BLaER1 (cell line): ENCODE measurements at regions not wholly inside any gene's neighbourhood (a gene's known extent, or its start where the extent isn't known, plus 50 kb on each side); places are given as distances from the start of the nearest gene placed in this dataset.

Experiments
- H3K27ac ChIP-seq: shearing (Covaris generic); formaldehyde crosslinking; 2 replicates; pipeline ENCODE4 v1.8.1; 2022
- H3K27me3 ChIP-seq: shearing (Covaris generic); formaldehyde crosslinking; 2 replicates; pipeline ENCODE4 v1.8.1; 2022
- H3K36me3 ChIP-seq: shearing (Covaris generic); formaldehyde crosslinking; 2 replicates; pipeline ENCODE4 v1.8.1; 2022
- H3K4me1 ChIP-seq: shearing (Covaris generic); formaldehyde crosslinking; 2 replicates; pipeline ENCODE4 v1.8.1; 2022
- H3K4me2 ChIP-seq: shearing (Covaris generic); formaldehyde crosslinking; 2 replicates; pipeline ENCODE4 v1.8.1; 2022
- H3K4me3 ChIP-seq: shearing (Covaris generic); formaldehyde crosslinking; 2 replicates; pipeline ENCODE4 v1.8.1; 2022
- H3K9ac ChIP-seq: shearing (Covaris generic); formaldehyde crosslinking; 2 replicates; pipeline ENCODE4 v1.8.1; 2022
- H3K9me3 ChIP-seq: shearing (Covaris generic); formaldehyde crosslinking; 2 replicates; pipeline ENCODE4 v1.8.1; 2022
- H4K20me1 ChIP-seq: shearing (Covaris generic); formaldehyde crosslinking; 2 replicates; pipeline ENCODE4 v1.8.1; 2022
- Cebpa-rat ChIP-seq: shearing (Covaris generic); IDR thresholded peaks from 2 replicates; pipeline ENCODE4 v1.8.1; 2022

GRCh38 chr14:89638891-89639290 lies 221.9 kb upstream of the FOXN3 start:
- Histone ChIP-seq H3K4me2 (no peak overlapping the region), H3K9ac (no peak overlapping the region), H3K9me3 (0 out of 2 replicates have a peak, but pooled peaks cover 12% of the 10 kb centered on the region), H3K36me3 (no peaks in the 10 kb centered on the region), H3K4me1 (0 out of 2 replicates have a peak, but pooled peaks cover 4% of the 10 kb centered on the region), H3K27me3 (no peaks in the 10 kb centered on the region), H3K4me3 (no peak overlapping the region), H3K27ac (no peak overlapping the region), H4K20me1 (no peaks in the 10 kb centered on the region)
- TF ChIP-seq Cebpa-rat, result no peak

- no peaks in the 10 kb centered on the region for H4K20me1 ChIP-seq
- H3K4me1 ChIP-seq, result no peaks in the 10 kb centered on the region
- no peak overlapping the region for H3K27ac ChIP-seq
- H3K9ac ChIP-seq, result no peak overlapping the region
- no peaks in the 10 kb centered on the region for H3K36me3 ChIP-seq
- H3K27me3 ChIP-seq, result no peaks in the 10 kb centered on the region
- peaks cover 18% of the 10 kb centered on the region; the same call in 1 of the 2 replicates for H3K9me3 ChIP-seq
- H3K4me3 ChIP-seq, result no peak overlapping the region
- H3K4me2 ChIP-seq, result no peak overlapping the region
- TF ChIP-seq Cebpa-rat, result no peak
Measured at GRCh38 chr14:89637581-89637980, 220.5 kb upstream of the FOXN3 start.

GRCh38 chr14:89635615-89636014 lies 218.6 kb upstream of the FOXN3 start:
- TF ChIP-seq Cebpa-rat, result no peak
- Histone ChIP-seq H3K27me3 (no peaks in the 10 kb centered on the region), H3K4me3 (no peak overlapping the region), H3K4me2 (no peak overlapping the region), H3K36me3 (no peaks in the 10 kb centered on the region), H3K9ac (no peak overlapping the region), H3K4me1 (peaks cover 5% of the 10 kb centered on the region), H4K20me1 (no peaks in the 10 kb centered on the region), H3K9me3 (peaks cover 21% of the 10 kb centered on the region; the same call in 1 of the 2 replicates), H3K27ac (no peak overlapping the region)

- Histone ChIP-seq H3K9me3 (peaks cover 15% of the 10 kb centered on the region; the same call in 1 of the 2 replicates), H3K27ac (no peak overlapping the region), H3K27me3 (no peaks in the 10 kb centered on the region), H3K9ac (no peak overlapping the region), H3K4me3 (no peak overlapping the region), H4K20me1 (no peaks in the 10 kb centered on the region), H3K4me1 (peaks cover 10% of the 10 kb centered on the region), H3K4me2 (no peak overlapping the region), H3K36me3 (no peaks in the 10 kb centered on the region)
- no peak for TF ChIP-seq Cebpa-rat
Measured at GRCh38 chr14:89634037-89634436, 217.0 kb upstream of the FOXN3 start.

GRCh38 chr14:89630101-89630829 lies 213.2 kb upstream of the FOXN3 start:
- H3K36me3 ChIP-seq, result no peaks in the 10 kb centered on the region
- no peak for TF ChIP-seq Cebpa-rat
- H3K4me1 ChIP-seq, result peaks cover 37% of the 10 kb centered on the region
- H3K4me2 ChIP-seq, result peak overlapping the region; percentile 52
- no peak overlapping the region for H3K9ac ChIP-seq
- peaks cover 24% of the 10 kb centered on the region for H3K9me3 ChIP-seq
- no peaks in the 10 kb centered on the region for H4K20me1 ChIP-seq
- H3K27me3 ChIP-seq, result no peaks in the 10 kb centered on the region
- no peak overlapping the region for H3K4me3 ChIP-seq
- no peak overlapping the region for H3K27ac ChIP-seq

- no peak overlapping the region for H3K27ac ChIP-seq
- no peak overlapping the region for H3K4me3 ChIP-seq
- no peak overlapping the region for H3K4me2 ChIP-seq
- H4K20me1 ChIP-seq, result no peaks in the 10 kb centered on the region
- peaks cover 25% of the 10 kb centered on the region for H3K9me3 ChIP-seq
- H3K9ac ChIP-seq, result no peak overlapping the region
- TF ChIP-seq Cebpa-rat, result no peak
- H3K4me1 ChIP-seq, result peaks cover 37% of the 10 kb centered on the region
- H3K36me3 ChIP-seq, result no peaks in the 10 kb centered on the region
- no peaks in the 10 kb centered on the region for H3K27me3 ChIP-seq
Measured at GRCh38 chr14:89629383-89629782, 212.3 kb upstream of the FOXN3 start.

- Histone ChIP-seq H3K9ac (no peak overlapping the region), H4K20me1 (no peaks in the 10 kb centered on the region), H3K27me3 (no peaks in the 10 kb centered on the region), H3K4me1 (peaks cover 37% of the 10 kb centered on the region), H3K4me3 (no peak overlapping the region), H3K36me3 (no peaks in the 10 kb centered on the region), H3K9me3 (peaks cover 25% of the 10 kb centered on the region), H3K27ac (no peak overlapping the region), H3K4me2 (peak overlapping the region; percentile 52)
- no peak for TF ChIP-seq Cebpa-rat
Measured at GRCh38 chr14:89628521-89628920, 211.5 kb upstream of the FOXN3 start.

- no peaks in the 10 kb centered on the region for H4K20me1 ChIP-seq
- peaks cover 15% of the 10 kb centered on the region for H3K9me3 ChIP-seq
- H3K9ac ChIP-seq, result no peak overlapping the region
- H3K4me2 ChIP-seq, result no peak overlapping the region; the same call in 1 of the 2 replicates
- TF ChIP-seq Cebpa-rat, result no peak
- no peak overlapping the region for H3K27ac ChIP-seq
- H3K4me3 ChIP-seq, result no peak overlapping the region
- peaks cover 38% of the 10 kb centered on the region for H3K4me1 ChIP-seq
- H3K36me3 ChIP-seq, result no peaks in the 10 kb centered on the region
- no peaks in the 10 kb centered on the region for H3K27me3 ChIP-seq
Measured at GRCh38 chr14:89626233-89626806, 209.3 kb upstream of the FOXN3 start.

- H3K4me3 ChIP-seq, result no peak overlapping the region
- H3K36me3 ChIP-seq, result no peaks in the 10 kb centered on the region
- no peak for TF ChIP-seq Cebpa-rat
- no peak overlapping the region for H3K9ac ChIP-seq
- H3K4me2 ChIP-seq, result no peak overlapping the region
- H4K20me1 ChIP-seq, result no peaks in the 10 kb centered on the region
- peaks cover 40% of the 10 kb centered on the region for H3K4me1 ChIP-seq
- peaks cover 15% of the 10 kb centered on the region for H3K9me3 ChIP-seq
- no peak overlapping the region for H3K27ac ChIP-seq
- H3K27me3 ChIP-seq, result no peaks in the 10 kb centered on the region; the same call in 1 of the 2 replicates
Measured at GRCh38 chr14:89625731-89626232, 208.7 kb upstream of the FOXN3 start.

GRCh38 chr14:89625244-89625713 lies 208.2 kb upstream of the FOXN3 start:
- no peak for TF ChIP-seq Cebpa-rat

More at GRCh38 chr14:89625244-89625713, 208.2 kb upstream of the FOXN3 start:
- peaks cover 15% of the 10 kb centered on the region for H3K9me3 ChIP-seq
- no peaks in the 10 kb centered on the region for H4K20me1 ChIP-seq
- H3K9ac ChIP-seq, result no peak overlapping the region
- no peaks in the 10 kb centered on the region for H3K36me3 ChIP-seq
- no peaks in the 10 kb centered on the region; the same call in 1 of the 2 replicates for H3K27me3 ChIP-seq
- peaks cover 40% of the 10 kb centered on the region for H3K4me1 ChIP-seq
- H3K4me3 ChIP-seq, result no peak overlapping the region
- H3K4me2 ChIP-seq, result no peak overlapping the region
- H3K27ac ChIP-seq, result no peak overlapping the region
